MCF 10A (cell line): ENCODE measurements at regions not wholly inside any gene's neighbourhood (a gene's known extent, or its start where the extent isn't known, plus 50 kb on each side); places are given as distances from the start of the nearest gene placed in this dataset.

Experiments
- BruUV-seq: library from RNA; stranded (reverse); fragments of 400-500 nt; replicated peaks from 2 replicates; lab custom pipeline; 2021; lab: Mats Ljungman, UMichigan
- CTCF ChIA-PET: fragments of 300-600 bp; sonication (Branson Sonifier 250); formaldehyde crosslinking; extraction: SDS; loops from one replicate; lab custom pipeline; 2021; ENCODE audit warnings: antibody characterized with exemption, inconsistent platforms; lab: Yijun Ruan, JAX
- POLR2A ChIA-PET: fragments of 300-600, 350-650 bp; sonication (Branson Sonifier 250); formaldehyde crosslinking; extraction: SDS; loops from one replicate; lab custom pipeline; 2020; ENCODE audit warnings: antibody characterized with exemption, inconsistent platforms; lab: Yijun Ruan, JAX
- DNase-seq: peaks from one replicate; pipeline ENCODE4 v3.0.0-alpha.2; 2018; ENCODE audit not compliant: unreplicated experiment
- H3K27ac Mint-ChIP-seq: one replicate; pipeline ENCODE4 v1.8.0; 2022; ENCODE audit warnings: mild to moderate bottlenecking, low read depth, mixed read lengths; ENCODE audit not compliant: unreplicated experiment
- H3K27me3 Mint-ChIP-seq: one replicate; pipeline ENCODE4 v1.8.0; 2022; ENCODE audit warnings: mixed read lengths; ENCODE audit not compliant: insufficient read depth, unreplicated experiment
- H3K36me3 Mint-ChIP-seq: one replicate; pipeline ENCODE4 v1.8.0; 2022; ENCODE audit warnings: mild to moderate bottlenecking, moderate library complexity, mixed read lengths; ENCODE audit not compliant: insufficient read depth, unreplicated experiment
- H3K4me1 Mint-ChIP-seq: one replicate; pipeline ENCODE4 v1.8.0; 2022; ENCODE audit warnings: mixed read lengths; ENCODE audit not compliant: insufficient read depth, unreplicated experiment
- H3K4me3 Mint-ChIP-seq: one replicate; pipeline ENCODE4 v1.8.0; 2022; ENCODE audit warnings: mild to moderate bottlenecking, moderate library complexity, mixed read lengths; ENCODE audit not compliant: unreplicated experiment
- H3K9me3 Mint-ChIP-seq: one replicate; pipeline ENCODE4 v1.8.0; 2022; ENCODE audit warnings: mixed read lengths; ENCODE audit not compliant: unreplicated experiment
- CTCF ChIP-seq: fragments of 200-600 bp; IDR thresholded peaks from one replicate; pipeline ENCODE4 v1.8.0; 2022; ENCODE audit warnings: antibody characterized with exemption, mild to moderate bottlenecking; ENCODE audit not compliant: unreplicated experiment
- intact Hi-C: fragments of 100-400 bp; cut with micrococcal nuclease; formaldehyde crosslinking; loops from 2 replicates; pipeline ENCODE4 v1.14.1; 2022

GRCh38 chr5:18023986-18024385, 389.7 kb downstream of the TAF11L14 start:
- Mint-ChIP-seq H3K9me3 (no peaks in the 10 kb centered on the region), H3K36me3 (no peaks in the 10 kb centered on the region), H3K27ac (no peak overlapping the region), H3K4me3 (no peak overlapping the region), H3K27me3 (no peaks in the 10 kb centered on the region), H3K4me1 (no peaks in the 10 kb centered on the region)
- intact Hi-C loops: no loop called here
- DNase-seq: no peak
- ChIA-PET CTCF (interaction anchor here (0.6 kb wide), 1 partner anchor 1724 kb away, joined by 3 read pairs; no protein-coding TSS in a partner anchor), POLR2A (no interaction called here)
- BruUV-seq: no TSS peak
- TF ChIP-seq CTCF: no peak

- TF ChIP-seq CTCF: no peak
- ChIA-PET POLR2A (no interaction called here), CTCF (interaction anchor here (0.6 kb wide), 2 partner anchors 748 to 1724 kb away, joined by 3 to 4 read pairs; no protein-coding TSS in a partner anchor)
- no peaks in the 10 kb centered on the region for H3K27me3 Mint-ChIP-seq
- no peak overlapping the region for H3K4me3 Mint-ChIP-seq
- no peaks in the 10 kb centered on the region for H3K9me3 Mint-ChIP-seq
- no peaks in the 10 kb centered on the region for H3K4me1 Mint-ChIP-seq
- intact Hi-C loops: no loop called here
- H3K36me3 Mint-ChIP-seq: no peaks in the 10 kb centered on the region
- no TSS peak for BruUV-seq
- H3K27ac Mint-ChIP-seq: no peak overlapping the region
- no peak for DNase-seq
Observed at GRCh38 chr5:18024542-18024941, 390.3 kb downstream of the TAF11L14 start.

GRCh38 chr5:18027241-18027867, 393.1 kb downstream of the TAF11L14 start:
- no peak for TF ChIP-seq CTCF
- H3K27me3 Mint-ChIP-seq: no peaks in the 10 kb centered on the region
- H3K36me3 Mint-ChIP-seq: no peaks in the 10 kb centered on the region
- H3K4me1 Mint-ChIP-seq: no peaks in the 10 kb centered on the region
- ChIA-PET CTCF (no interaction called here), POLR2A (no interaction called here)
- no peak overlapping the region for H3K4me3 Mint-ChIP-seq
- DNase-seq: no peak
- no peaks in the 10 kb centered on the region for H3K9me3 Mint-ChIP-seq
- no TSS peak for BruUV-seq
- intact Hi-C loops: no loop called here
- no peak overlapping the region for H3K27ac Mint-ChIP-seq

- intact Hi-C loops: no loop called here
- no TSS peak for BruUV-seq
- Mint-ChIP-seq H3K27ac (no peak overlapping the region), H3K9me3 (no peaks in the 10 kb centered on the region), H3K4me1 (no peaks in the 10 kb centered on the region), H3K27me3 (no peaks in the 10 kb centered on the region), H3K36me3 (no peaks in the 10 kb centered on the region), H3K4me3 (no peak overlapping the region)
- no peak for DNase-seq
- ChIA-PET CTCF (interaction anchor here (0.5 kb wide), 1 partner anchor 100 kb away, joined by 4 read pairs; no protein-coding TSS in a partner anchor), POLR2A (no interaction called here)
- no peak for TF ChIP-seq CTCF
Observed at GRCh38 chr5:18028036-18028435, 393.8 kb downstream of the TAF11L14 start.
